K562 (cell line): ENCODE measurements at regions not wholly inside any gene's neighbourhood (a gene's known extent, or its start where the extent isn't known, plus 50 kb on each side); places are given as distances from the start of the nearest gene placed in this dataset.

Experiments used
- ATAC-seq: fragments of 200-7000 bp; cut with Tn5 transposase; 3 replicates; pipeline ENCODE4 v1.9.1; 2020; ENCODE audit warnings: moderate library complexity
- BruUV-seq: library from RNA; stranded (reverse); fragments of 400-500 nt; replicated peaks from 2 replicates; lab custom pipeline; 2021; lab: Mats Ljungman, UMichigan
- CTCF ChIA-PET: fragments of 300-600 bp; formaldehyde crosslinking; extraction: SDS; loops from one replicate; lab custom pipeline; 2021; ENCODE audit warnings: low intra/inter-chr PET ratio; lab: Yijun Ruan, JAX
- POLR2A ChIA-PET: fragments of 300-600, 350-650 bp; sonication (Branson Sonifier 250); formaldehyde crosslinking; extraction: SDS; loops from one replicate; lab custom pipeline; 2021; ENCODE audit warnings: antibody characterized with exemption, inconsistent platforms; lab: Yijun Ruan, JAX
- DNase-seq, 4 experiments: peaks; one replicate each; pipeline versions ENCODE4 v3.0.0 to v3.0.0-alpha.2; 2011 to 2018; ENCODE audit warnings: low spot score in 3 of 4, mixed read lengths in 3 of 4; ENCODE audit errors: extremely low read depth in 1 of 4
- FAIRE-seq: peaks from 2 replicates; lab custom pipeline; 2011; peaks lifted over from hg19 to GRCh38; lab: Jason Lieb, UNC
- H2AFZ ChIP-seq: 2 replicates; pipeline ENCODE4 v1.6.0; 2011; ENCODE audit warnings: low read depth, low read length, control low read depth, inconsistent platforms
- H3K27ac ChIP-seq: fragments of 200-600 bp; 3 replicates; pipeline ENCODE4 v1.8.0; 2011; ENCODE audit warnings: low read depth, mild to moderate bottlenecking, control low read depth, inconsistent platforms, low read length, moderate library complexity, mixed read lengths; ENCODE audit errors: extremely low read depth
- H3K27me3 ChIP-seq, 2 experiments: fragments of 300-600 bp in 1 of 2; 2 replicates in 1 of 2; 3 replicates in 1 of 2; pipeline versions ENCODE4 v1.6.0 to v1.8.0; 2011; ENCODE audit warnings: inconsistent platforms in 2 of 2, low read length in 2 of 2, mild to moderate bottlenecking in 1 of 2, mixed read lengths in 1 of 2, moderate library complexity in 1 of 2; ENCODE audit not compliant: control insufficient read depth in 2 of 2, insufficient read depth in 2 of 2
- H3K36me3 ChIP-seq: fragments of 300-600 bp; 3 replicates; pipeline ENCODE4 v1.8.0; 2011; ENCODE audit warnings: mild to moderate bottlenecking, low read length, inconsistent platforms; ENCODE audit not compliant: control insufficient read depth, insufficient read depth
- H3K4me1 ChIP-seq, 2 experiments: fragments of 200-600 bp in 1 of 2; replicated peaks in 1 of 2; 2 replicates in 1 of 2; 3 replicates in 1 of 2; pipeline versions ENCODE4 v1.5.1 to v1.8.0; 2011; ENCODE audit warnings: inconsistent platforms in 2 of 2, low read length in 2 of 2, mild to moderate bottlenecking in 1 of 2, mixed read lengths in 1 of 2, moderate library complexity in 1 of 2; ENCODE audit not compliant: control insufficient read depth in 2 of 2, insufficient read depth in 2 of 2
- H3K4me2 ChIP-seq: 2 replicates; pipeline ENCODE4 v1.6.1; 2011; ENCODE audit warnings: low read length, control low read depth, inconsistent platforms, mixed read lengths; ENCODE audit not compliant: insufficient read depth
- H3K4me3 ChIP-seq: fragments of 200-600 bp; sonication (generic), shearing (Covaris generic); 2 replicates; pipeline ENCODE4 v1.5.1; 2016; ENCODE audit warnings: control low read depth, inconsistent platforms
- H3K79me2 ChIP-seq: fragments of 200-600 bp; 3 replicates; pipeline ENCODE4 v1.8.0; 2011; ENCODE audit warnings: low read length, inconsistent platforms; ENCODE audit not compliant: control insufficient read depth, insufficient read depth
- H3K9ac ChIP-seq, 2 experiments: 2 replicates each; pipeline versions ENCODE4 v1.6.0 to v1.6.1; 2011; ENCODE audit warnings: low read depth in 2 of 2, low read length in 2 of 2, control low read depth in 1 of 2, inconsistent platforms in 1 of 2, mild to moderate bottlenecking in 1 of 2, mixed read lengths in 1 of 2; ENCODE audit not compliant: insufficient read depth in 1 of 2
- H3K9me1 ChIP-seq: one replicate; pipeline ENCODE4 v1.6.0; 2011; ENCODE audit warnings: inconsistent platforms, mild to moderate bottlenecking, low read length, moderate library complexity; ENCODE audit not compliant: control insufficient read depth, insufficient read depth
- H3K9me3 ChIP-seq: replicated peaks from 2 replicates; pipeline ENCODE4 v1.5.1; 2011; ENCODE audit warnings: low read depth, low read length, inconsistent platforms; ENCODE audit not compliant: control insufficient read depth, insufficient read depth
- H4K20me1 ChIP-seq: replicated peaks from 2 replicates; pipeline ENCODE4 v1.6.1; 2011; ENCODE audit warnings: low read length, inconsistent platforms, mixed read lengths; ENCODE audit not compliant: control insufficient read depth, insufficient read depth
- ADNP ChIP-seq: fragments of 200-800 bp; sonication (Bioruptor generic); IDR thresholded peaks from 2 replicates; pipeline ENCODE4 v1.6.1; 2016; ENCODE audit warnings: missing genetic modification characterization, missing compliant biosample characterization
- FOXA3 ChIP-seq, 2 experiments: fragments of 450-650 bp in 1 of 2; sonication (generic) in 1 of 2; formaldehyde crosslinking; IDR thresholded peaks in 1 of 2; conservative IDR thresholded peaks in 1 of 2; 2 replicates each; pipeline versions ENCODE4 v1.4.0 to v1.8.0; 2020 to 2022; ENCODE audit warnings: mild to moderate bottlenecking in 2 of 2, missing genetic modification reagents in 1 of 2
- JUND ChIP-seq, 2 experiments: IDR thresholded peaks; 2 replicates in 1 of 2; 3 replicates in 1 of 2; pipeline ENCODE4 v1.6.1; 2011; ENCODE audit warnings: borderline replicate concordance in 2 of 2, low read depth in 2 of 2, low read length in 2 of 2, improper control_type of control experiment in 1 of 2, missing biosample characterization in 1 of 2, missing genetic modification characterization in 1 of 2, missing genetic modification reagents in 1 of 2
- SAP30 ChIP-seq: fragments of 200-600 bp; sonication (generic); IDR thresholded peaks from 2 replicates; pipeline ENCODE4 v1.6.1; 2012; ENCODE audit warnings: borderline replicate concordance, low read depth, mild to moderate bottlenecking, moderate library complexity, low read length, control low read depth, inconsistent platforms; ENCODE audit not compliant: insufficient read depth, poor library complexity, severe bottlenecking
- SRSF9 ChIP-seq: fragments of 200-400 bp; formaldehyde crosslinking; IDR thresholded peaks from 2 replicates; pipeline ENCODE4 v1.6.1; 2017; ENCODE audit warnings: low read depth, low read length, borderline replicate concordance
- STAT5A ChIP-seq: IDR thresholded peaks from 2 replicates; pipeline ENCODE4 v1.6.1; 2012; ENCODE audit warnings: low read length, inconsistent platforms, borderline replicate concordance
- WGBS: fragments of 100-300 bp; shearing (Covaris generic); methylation state at CpG from one replicate; pipeline ENCODE4 v1.1.6; 2016; ENCODE audit warnings: low coverage, mixed read lengths; ENCODE audit not compliant: insufficient coverage; ENCODE audit errors: missing lambda C conversion rate; 5-methylcytosine and 5-hydroxymethylcytosine counted together
- in situ Hi-C: fragments of 300-500 bp; cut with MboI; formaldehyde crosslinking; loops from 4 replicates; pipeline ENCODE4 v1.15.0; 2018; ENCODE audit warnings: inconsistent platforms, mixed read lengths
- intact Hi-C: fragments of 100-400 bp; cut with micrococcal nuclease; formaldehyde crosslinking; loops from 2 replicates; pipeline ENCODE4 v1.14.2; 2022
- TF ChIP-seq, protein P1 (sequence below), 3 experiments: IDR thresholded peaks in 2 of 3; conservative IDR thresholded peaks in 1 of 3; 2 replicates each; pipeline ENCODE4 v1.5.1; 2011 to 2012; ENCODE audit warnings: low read length in 3 of 3, mild to moderate bottlenecking in 3 of 3, control low read depth in 2 of 3, improper control_type of control experiment in 1 of 3, inconsistent platforms in 1 of 3, low read depth in 1 of 3, mixed read lengths in 1 of 3, moderate library complexity in 1 of 3; ENCODE audit not compliant: insufficient read depth in 2 of 3

DNA sequence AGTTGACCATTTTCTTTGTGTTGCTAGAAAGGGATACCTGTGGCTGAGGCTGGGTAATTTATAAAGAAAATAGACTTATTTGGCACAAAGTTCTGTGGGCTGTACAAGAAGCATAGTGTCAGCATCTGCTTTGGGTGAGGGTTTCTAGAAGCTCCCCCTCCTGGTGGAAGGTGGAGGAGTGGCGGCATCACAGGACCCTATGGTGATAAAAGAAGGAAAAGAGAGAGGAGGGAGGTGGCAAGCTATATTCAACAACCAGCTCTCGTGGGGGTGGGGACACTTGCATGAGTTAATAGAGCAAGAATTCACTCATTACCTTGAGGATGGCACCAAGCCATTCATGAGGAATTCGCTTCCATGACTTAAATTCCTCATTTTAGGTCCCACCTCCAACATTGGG lies 2041.4 kb upstream of the CDH9 start:
- DNase-seq (peak in 2 of 4 experiments; percentile 5 to 8), FAIRE-seq (no peak), ATAC-seq (no peak; the same call in 2 of the 3 replicates)
- ChIA-PET POLR2A (no interaction called here), CTCF (no interaction called here)
- Histone ChIP-seq H4K20me1 (no peaks in the 10 kb centered on the region), H2AFZ (no peak overlapping the region), H3K27ac (no peak overlapping the region), H3K9me3 (no peaks in the 10 kb centered on the region), H3K36me3 (no peaks in the 10 kb centered on the region), H3K9me1 (no peaks in the 10 kb centered on the region), H3K4me3 (no peak overlapping the region), H3K79me2 (no peaks in the 10 kb centered on the region), H3K4me2 (no peak overlapping the region), H3K9ac (no peak overlapping the region), H3K4me1 (no peaks in the 10 kb centered on the region), H3K27me3 (no peaks in the 10 kb centered on the region)
- no peak for TF ChIP-seq STAT5A
- TF ChIP-seq, protein P1, sequence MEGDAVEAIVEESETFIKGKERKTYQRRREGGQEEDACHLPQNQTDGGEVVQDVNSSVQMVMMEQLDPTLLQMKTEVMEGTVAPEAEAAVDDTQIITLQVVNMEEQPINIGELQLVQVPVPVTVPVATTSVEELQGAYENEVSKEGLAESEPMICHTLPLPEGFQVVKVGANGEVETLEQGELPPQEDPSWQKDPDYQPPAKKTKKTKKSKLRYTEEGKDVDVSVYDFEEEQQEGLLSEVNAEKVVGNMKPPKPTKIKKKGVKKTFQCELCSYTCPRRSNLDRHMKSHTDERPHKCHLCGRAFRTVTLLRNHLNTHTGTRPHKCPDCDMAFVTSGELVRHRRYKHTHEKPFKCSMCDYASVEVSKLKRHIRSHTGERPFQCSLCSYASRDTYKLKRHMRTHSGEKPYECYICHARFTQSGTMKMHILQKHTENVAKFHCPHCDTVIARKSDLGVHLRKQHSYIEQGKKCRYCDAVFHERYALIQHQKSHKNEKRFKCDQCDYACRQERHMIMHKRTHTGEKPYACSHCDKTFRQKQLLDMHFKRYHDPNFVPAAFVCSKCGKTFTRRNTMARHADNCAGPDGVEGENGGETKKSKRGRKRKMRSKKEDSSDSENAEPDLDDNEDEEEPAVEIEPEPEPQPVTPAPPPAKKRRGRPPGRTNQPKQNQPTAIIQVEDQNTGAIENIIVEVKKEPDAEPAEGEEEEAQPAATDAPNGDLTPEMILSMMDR (IDR thresholded peaks at IDR 0.05 in 2 of 3, conservative IDR thresholded peaks at IDR 0.05 in 1 of 3; ENCODE audit: insufficient read depth in 2 of 3, low read depth in 1 of 3, low read length in 3 of 3), result peak in 2 of 3 experiments; percentile 23 to 28; a peak in 2 of 6 replicates
- WGBS, result 2% methylated on average over 3 of the region's 3 CpGs
- in situ Hi-C loops (no loop called here), intact Hi-C loops (no loop called here)
- no TSS peak for BruUV-seq

DNA sequence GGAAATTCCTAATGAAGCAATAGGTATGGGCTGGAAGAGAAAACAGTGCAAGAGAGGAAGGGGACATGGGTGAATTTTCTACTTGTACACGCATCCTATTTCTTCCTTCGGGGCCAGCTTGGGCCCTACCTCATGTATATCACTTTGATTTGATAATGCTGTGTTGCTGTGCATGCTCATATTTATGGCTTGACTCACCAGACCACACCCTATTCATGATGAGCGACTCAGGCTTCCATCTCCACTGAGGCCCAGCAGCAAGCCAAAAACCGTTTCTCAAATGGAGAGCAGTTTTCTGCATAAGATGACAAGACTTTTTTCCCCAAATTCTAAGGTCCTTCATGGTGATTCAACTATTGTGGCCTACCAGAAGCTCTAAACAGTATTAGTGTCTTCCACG lies 2039.1 kb upstream of the CDH9 start:
- Histone ChIP-seq H3K9me3 (no peaks in the 10 kb centered on the region), H3K79me2 (no peaks in the 10 kb centered on the region), H3K9ac (no peak overlapping the region), H3K36me3 (no peaks in the 10 kb centered on the region), H3K27me3 (no peaks in the 10 kb centered on the region), H2AFZ (no peak overlapping the region), H3K4me1 (no peaks in the 10 kb centered on the region), H3K9me1 (no peaks in the 10 kb centered on the region), H3K4me3 (no peak overlapping the region)
- POLR2A ChIA-PET, result no interaction called here
- ATAC-seq (no peak), DNase-seq (no peak)
- intact Hi-C loops, result no loop called here
- in situ Hi-C loops, result no loop called here
- WGBS, result 8% methylated on average over 5 of the region's 5 CpGs
- no peak for TF ChIP-seq SAP30
- TF ChIP-seq ADNP (tag), result no peak
- no peak for TF ChIP-seq JUND (IDR thresholded peaks at IDR 0.05; ENCODE audit: borderline replicate concordance, low read depth, low read length)
- TF ChIP-seq JUND (tag; IDR thresholded peaks at IDR 0.05; ENCODE audit: borderline replicate concordance, low read depth, low read length), result peak; percentile 11; the same call in 1 of the 3 replicates
- no peak for TF ChIP-seq FOXA3 (CRISPR knock-in tag; conservative IDR thresholded peaks at IDR 0.05 in 1 of 2, IDR thresholded peaks at IDR 0.05 in 1 of 2)
- TF ChIP-seq SRSF9, result no peak
- TF ChIP-seq, all 486 proteins: peak for 1
- H3K4me2 ChIP-seq, result no peak overlapping the region
- FAIRE-seq, result no peak
- BruUV-seq, result no TSS peak
- CTCF ChIA-PET, result no interaction called here
- H4K20me1 ChIP-seq, result no peaks in the 10 kb centered on the region
- H3K27ac ChIP-seq, result no peak overlapping the region
